Endothelial cell of umbilical vein (primary cell): ENCODE measurements at regions not wholly inside any gene's neighbourhood (a gene's known extent, or its start where the extent isn't known, plus 50 kb on each side); places are given as distances from the start of the nearest gene placed in this dataset.

ENCODE experiments used
- BruUV-seq: library from RNA; stranded (reverse); fragments of 400-500 nt; replicated peaks from 2 replicates; lab custom pipeline; 2021; lab: Mats Ljungman, UMichigan
- CTCF ChIA-PET: fragments of 300-600, 350-600 bp; sonication (Branson Sonifier 250); formaldehyde crosslinking; loops from one replicate; lab custom pipeline; 2021; ENCODE audit warnings: antibody characterized with exemption, inconsistent platforms; lab: Charles Lee
- POLR2A ChIA-PET: fragments of 300-600, 350-600 bp; sonication (Branson Sonifier 250); formaldehyde crosslinking; loops from one replicate; lab custom pipeline; 2021; ENCODE audit warnings: antibody characterized with exemption, inconsistent platforms; lab: Charles Lee
- DNase-seq: peaks from one replicate; pipeline ENCODE4 v3.0.0-alpha.2; 2011; ENCODE audit warnings: low read depth, low spot score
- FAIRE-seq: peaks from 2 replicates; lab custom pipeline; 2011; peaks lifted over from hg19 to GRCh38; lab: Jason Lieb, UNC
- H2AFZ ChIP-seq: 2 replicates; pipeline ENCODE4 v1.6.0; 2012; ENCODE audit warnings: low read depth, low read length, control low read depth, inconsistent platforms
- H3K27ac ChIP-seq: 2 replicates; pipeline ENCODE4 v1.5.1; 2011; ENCODE audit warnings: low read depth, mild to moderate bottlenecking, control low read depth, low read length, moderate library complexity; ENCODE audit not compliant: insufficient read depth
- H3K27me3 ChIP-seq, 2 experiments: 2 replicates each; pipeline versions ENCODE4 v1.6.0 to v1.6.1; 2011; ENCODE audit warnings: low read length in 2 of 2, mixed read lengths in 1 of 2; ENCODE audit not compliant: control insufficient read depth in 2 of 2, insufficient read depth in 2 of 2
- H3K36me3 ChIP-seq, 2 experiments: 2 replicates in 1 of 2; 3 replicates in 1 of 2; pipeline ENCODE4 v1.5.1; 2011; ENCODE audit warnings: low read length in 2 of 2, mild to moderate bottlenecking in 1 of 2, moderate library complexity in 1 of 2; ENCODE audit not compliant: control insufficient read depth in 2 of 2, insufficient read depth in 2 of 2; ENCODE audit errors: extremely low read depth in 1 of 2
- H3K4me1 ChIP-seq: 3 replicates; pipeline ENCODE4 v1.5.1; 2011; ENCODE audit warnings: mild to moderate bottlenecking, low read length; ENCODE audit not compliant: control insufficient read depth, insufficient read depth; ENCODE audit errors: extremely low read depth
- H3K4me2 ChIP-seq: 2 replicates; pipeline ENCODE4 v1.6.1; 2011; ENCODE audit warnings: low read length, control low read depth, mixed read lengths; ENCODE audit not compliant: insufficient read depth
- H3K4me3 ChIP-seq, 3 experiments: fragments of 200-600 bp in 1 of 3; sonication (generic), shearing (Covaris generic) in 1 of 3; replicated peaks in 1 of 3; 2 replicates each; pipeline ENCODE4 v1.5.1; 2011 to 2016; ENCODE audit warnings: control low read depth in 3 of 3, low read length in 3 of 3, mild to moderate bottlenecking in 2 of 3, inconsistent platforms in 1 of 3, low read depth in 1 of 3, moderate library complexity in 1 of 3; ENCODE audit not compliant: insufficient read depth in 1 of 3
- H3K79me2 ChIP-seq: 2 replicates; pipeline ENCODE4 v1.6.0; 2012; ENCODE audit warnings: low read length, inconsistent platforms; ENCODE audit not compliant: control insufficient read depth, insufficient read depth
- H3K9ac ChIP-seq: replicated peaks from 2 replicates; pipeline ENCODE3; 2011; ENCODE audit warnings: low read length, control low read depth; ENCODE audit not compliant: insufficient read depth; ENCODE audit errors: extremely low read depth
- H3K9me1 ChIP-seq: replicated peaks from 3 replicates; pipeline ENCODE4 v1.6.0; 2011; ENCODE audit warnings: mild to moderate bottlenecking, low read length; ENCODE audit not compliant: control insufficient read depth, insufficient read depth; ENCODE audit errors: extremely low read depth
- H3K9me3 ChIP-seq: replicated peaks from 2 replicates; pipeline ENCODE4 v1.5.1; 2012; ENCODE audit warnings: low read length, inconsistent platforms; ENCODE audit not compliant: control insufficient read depth, insufficient read depth
- H4K20me1 ChIP-seq: replicated peaks from 2 replicates; pipeline ENCODE3; 2011; ENCODE audit warnings: mild to moderate bottlenecking, low read length; ENCODE audit not compliant: control insufficient read depth, insufficient read depth; ENCODE audit errors: extremely low read depth
- CTCF ChIP-seq, 2 donors: IDR thresholded peaks; 1 replicate in 1 of 2; 2 replicates in 1 of 2; pipeline ENCODE4 v1.5.1; 2011; ENCODE audit warnings: low read length in 2 of 2, mild to moderate bottlenecking in 2 of 2, moderate library complexity in 2 of 2, control low read depth in 1 of 2, inconsistent platforms in 1 of 2, low read depth in 1 of 2; ENCODE audit not compliant: insufficient read depth in 1 of 2; ENCODE audit errors: extremely low read depth in 1 of 2
- EZH2 ChIP-seq: IDR thresholded peaks from 2 replicates; pipeline ENCODE4 v1.6.1; 2012; ENCODE audit warnings: borderline replicate concordance, low read depth, mild to moderate bottlenecking, moderate library complexity, low read length, inconsistent platforms; ENCODE audit not compliant: severe bottlenecking
- FOS ChIP-seq: IDR thresholded peaks from 2 replicates; pipeline ENCODE4 v1.6.1; 2011; ENCODE audit warnings: mild to moderate bottlenecking, low read length, moderate library complexity, borderline replicate concordance; ENCODE audit not compliant: insufficient read depth
- GATA2 ChIP-seq: IDR thresholded peaks from 2 replicates; pipeline ENCODE4 v1.7.0; 2011; ENCODE audit warnings: low read depth, mild to moderate bottlenecking, moderate library complexity, mixed read lengths, low read length; ENCODE audit not compliant: insufficient read length, insufficient read depth
- JUN ChIP-seq: IDR thresholded peaks from 2 replicates; pipeline ENCODE4 v1.6.1; 2011; ENCODE audit warnings: borderline replicate concordance, low read depth; ENCODE audit not compliant: insufficient read length, insufficient read depth
- MYC ChIP-seq: IDR thresholded peaks from one replicate; pipeline ENCODE4 v1.6.1; 2011; ENCODE audit warnings: mild to moderate bottlenecking, low read depth, low read length
- POLR2A ChIP-seq: IDR thresholded peaks from 2 replicates; pipeline ENCODE4 v1.6.1; 2012; ENCODE audit warnings: low read depth, mild to moderate bottlenecking, control low read depth, low read length
- POLR2AphosphoS5 ChIP-seq: IDR thresholded peaks from 2 replicates; pipeline ENCODE4 v1.6.1; 2012; ENCODE audit warnings: low read depth, mild to moderate bottlenecking, control low read depth, low read length, moderate library complexity; ENCODE audit not compliant: insufficient read depth
- dilution Hi-C: fragments of 300-500 bp; cut with MboI; formaldehyde crosslinking; loops from one replicate; pipeline ENCODE4 v1.15.0; 2019; ENCODE audit warnings: low sequenced_read_pairs; ENCODE audit not compliant: extremely low pct_ligation_motif_present
- intact Hi-C: fragments of 100-400 bp; cut with micrococcal nuclease; formaldehyde crosslinking; loops from one replicate; pipeline ENCODE4 v1.10.0; 2022

DNA sequence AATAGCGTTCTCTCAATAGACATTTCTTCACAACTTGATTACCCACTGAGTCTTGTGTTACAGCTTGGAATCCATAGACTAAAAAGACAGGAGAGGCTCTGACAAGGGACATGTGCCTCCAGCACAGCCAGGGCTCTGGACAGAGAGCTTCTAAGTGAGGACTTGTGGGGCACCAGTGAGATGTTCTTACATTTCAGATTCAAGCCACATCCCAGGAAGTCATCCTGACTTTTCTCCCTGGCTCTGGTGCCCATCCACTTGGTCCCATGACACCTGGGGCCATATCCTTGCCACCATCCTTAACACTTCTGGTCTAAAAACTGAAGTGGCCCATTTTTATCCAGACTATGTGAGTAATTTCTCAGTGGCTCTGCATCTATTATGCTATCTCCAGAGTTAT, 440.1 kb downstream of the TCERG1L start:
- no peak overlapping the region for H3K4me3 ChIP-seq
- FAIRE-seq (no peak), DNase-seq (no peak)
- ChIA-PET CTCF (no interaction called here), POLR2A (no interaction called here)
- dilution Hi-C loops (no loop called here), intact Hi-C loops (no loop called here)
- H3K9me1 ChIP-seq, result no peaks in the 10 kb centered on the region
- no TSS peak for BruUV-seq
- no peak overlapping the region for H3K9ac ChIP-seq
- no peak overlapping the region for H2AFZ ChIP-seq
- no peaks in the 10 kb centered on the region for H3K4me1 ChIP-seq
- no peaks in the 10 kb centered on the region for H3K36me3 ChIP-seq
- H3K27me3 ChIP-seq, result no peaks in the 10 kb centered on the region
- H3K4me2 ChIP-seq, result no peak overlapping the region
- H3K9me3 ChIP-seq, result peaks cover 8% of the 10 kb centered on the region
- H3K27ac ChIP-seq, result no peak overlapping the region
- no peak for TF ChIP-seq GATA2
- no peak for TF ChIP-seq CTCF (IDR thresholded peaks at IDR 0.05; ENCODE audit: extremely low read depth in 1 of 2, insufficient read depth in 1 of 2, low read depth in 1 of 2, low read length in 2 of 2)
- TF ChIP-seq FOS, result no peak
- TF ChIP-seq JUN, result no peak
- no peaks in the 10 kb centered on the region for H4K20me1 ChIP-seq
- no peaks in the 10 kb centered on the region for H3K79me2 ChIP-seq

- TF ChIP-seq FOS, result no peak
- TF ChIP-seq POLR2A, result no peak
- TF ChIP-seq JUN, result no peak
- no peak for TF ChIP-seq MYC
- no peak for TF ChIP-seq CTCF (IDR thresholded peaks at IDR 0.05; ENCODE audit: extremely low read depth in 1 of 2, insufficient read depth in 1 of 2, low read depth in 1 of 2, low read length in 2 of 2)
- TF ChIP-seq POLR2AphosphoS5, result no peak
- TF ChIP-seq EZH2, result no peak
- no peak for TF ChIP-seq GATA2
- intact Hi-C loops, result no loop called here
- H3K4me2 ChIP-seq, result no peak overlapping the region
- BruUV-seq, result no TSS peak
- H3K27me3 ChIP-seq, result no peaks in the 10 kb centered on the region
- ChIA-PET CTCF (no interaction called here), POLR2A (no interaction called here)
- H3K36me3 ChIP-seq, result no peaks in the 10 kb centered on the region
- dilution Hi-C loops, result no loop called here
- no peaks in the 10 kb centered on the region for H3K79me2 ChIP-seq
- H3K9me3 ChIP-seq, result peaks cover 4% of the 10 kb centered on the region
- H3K9me1 ChIP-seq, result no peaks in the 10 kb centered on the region
- no peaks in the 10 kb centered on the region for H3K4me1 ChIP-seq
- no peak for DNase-seq
- no peak overlapping the region for H2AFZ ChIP-seq
- H3K4me3 ChIP-seq, result no peak overlapping the region
- FAIRE-seq, result no peak
- no peak overlapping the region for H3K27ac ChIP-seq
- no peak overlapping the region for H3K9ac ChIP-seq
- H4K20me1 ChIP-seq, result no peaks in the 10 kb centered on the region
Measured at GRCh38 chr10:130873636-130874035, 437.9 kb downstream of the TCERG1L start.
